Kidney (tissue), 13 donors: ENCODE measurements at regions not wholly inside any gene's neighbourhood (a gene's known extent, or its start where the extent isn't known, plus 50 kb on each side); places are given as distances from the start of the nearest gene placed in this dataset.

Experiments used
- DNase-seq, 5 donors: peaks; one replicate each; pipeline ENCODE4 v3.0.0-alpha.2; 2013 to 2020
- FAIRE-seq: peaks from 2 replicates; lab custom pipeline; 2012; peaks lifted over from hg19 to GRCh38; lab: Jason Lieb, UNC
- H3K27ac ChIP-seq, 2 donors: one replicate each; pipeline ENCODE4 v1.7.0; 2013; ENCODE audit warnings: low read depth in 2 of 2, low read length in 2 of 2, inconsistent platforms in 1 of 2
- H3K27me3 ChIP-seq: one replicate; pipeline ENCODE4 v1.7.1; 2013; ENCODE audit warnings: low read length, inconsistent platforms; ENCODE audit not compliant: control insufficient read depth, insufficient read depth
- H3K36me3 ChIP-seq, 3 donors: one replicate each; pipeline versions ENCODE4 v1.7.0 to v1.7.1; 2013; ENCODE audit warnings: low read length in 3 of 3, control low read depth in 1 of 3, inconsistent platforms in 1 of 3; ENCODE audit not compliant: insufficient read depth in 3 of 3, control insufficient read depth in 2 of 3
- H3K4me1 ChIP-seq, 3 donors: one replicate each; pipeline versions ENCODE4 v1.7.0 to v1.7.1; 2013; ENCODE audit warnings: low read length in 3 of 3, inconsistent platforms in 1 of 3, low read depth in 1 of 3; ENCODE audit not compliant: control insufficient read depth in 2 of 3, insufficient read depth in 2 of 3
- H3K4me3 ChIP-seq, 3 donors: one replicate each; pipeline versions ENCODE4 v1.7.0 to v1.8.1; 2013; ENCODE audit warnings: low read length in 3 of 3, control low read depth in 1 of 3, inconsistent platforms in 1 of 3
- H3K9ac ChIP-seq, 3 donors: one replicate each; pipeline versions ENCODE4 v1.7.0 to v1.7.1; 2013; ENCODE audit warnings: low read length in 3 of 3, control low read depth in 1 of 3, inconsistent platforms in 1 of 3
- H3K9me3 ChIP-seq, 3 donors: one replicate each; pipeline versions ENCODE4 v1.7.0 to v1.7.1; 2013; ENCODE audit warnings: low read length in 3 of 3, control low read depth in 1 of 3, inconsistent platforms in 1 of 3; ENCODE audit not compliant: control insufficient read depth in 2 of 3, insufficient read depth in 1 of 3
- intact Hi-C: fragments of 100-400 bp; cut with DNase I; formaldehyde crosslinking; loops from one replicate; pipeline ENCODE4 v1.11.1; 2022
- TF ChIP-seq, protein P1 (sequence below): IDR thresholded peaks from 3 replicates; pipeline ENCODE4 v1.5.1; 2012; ENCODE audit warnings: mild to moderate bottlenecking, moderate library complexity, borderline replicate concordance; ENCODE audit not compliant: insufficient read depth; ENCODE audit errors: extremely low read depth
- donor health status: control.
- donor health status: control.
- donor health status: control.
- donor health status: control.
- donor health status: control.
- donor health status: DM: yes; HTN: yes; CAD: no.
- donor health status: Normal renal cell carcinoma (clear cell type).

DNA sequence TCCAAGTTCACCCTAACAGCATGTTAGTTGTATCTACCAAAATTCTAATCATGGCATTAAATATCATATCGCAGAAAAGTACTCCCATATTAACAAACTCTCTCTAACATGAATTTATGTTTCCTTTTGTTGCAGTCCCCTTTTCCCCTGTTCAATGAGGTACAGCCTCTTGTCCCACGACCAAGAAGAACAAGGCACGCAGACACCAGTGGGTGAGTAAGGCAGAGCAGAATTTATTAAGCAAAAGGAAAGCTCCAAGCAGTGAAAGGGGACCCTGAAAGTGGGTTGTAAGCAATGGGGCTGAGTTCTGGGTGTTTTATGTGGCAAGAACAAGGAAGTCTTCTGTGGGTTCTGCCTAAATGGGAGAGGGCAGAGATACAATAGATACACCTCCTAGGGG lies 183.5 kb downstream of the LURAP1L start:
- TF ChIP-seq, protein P1, sequence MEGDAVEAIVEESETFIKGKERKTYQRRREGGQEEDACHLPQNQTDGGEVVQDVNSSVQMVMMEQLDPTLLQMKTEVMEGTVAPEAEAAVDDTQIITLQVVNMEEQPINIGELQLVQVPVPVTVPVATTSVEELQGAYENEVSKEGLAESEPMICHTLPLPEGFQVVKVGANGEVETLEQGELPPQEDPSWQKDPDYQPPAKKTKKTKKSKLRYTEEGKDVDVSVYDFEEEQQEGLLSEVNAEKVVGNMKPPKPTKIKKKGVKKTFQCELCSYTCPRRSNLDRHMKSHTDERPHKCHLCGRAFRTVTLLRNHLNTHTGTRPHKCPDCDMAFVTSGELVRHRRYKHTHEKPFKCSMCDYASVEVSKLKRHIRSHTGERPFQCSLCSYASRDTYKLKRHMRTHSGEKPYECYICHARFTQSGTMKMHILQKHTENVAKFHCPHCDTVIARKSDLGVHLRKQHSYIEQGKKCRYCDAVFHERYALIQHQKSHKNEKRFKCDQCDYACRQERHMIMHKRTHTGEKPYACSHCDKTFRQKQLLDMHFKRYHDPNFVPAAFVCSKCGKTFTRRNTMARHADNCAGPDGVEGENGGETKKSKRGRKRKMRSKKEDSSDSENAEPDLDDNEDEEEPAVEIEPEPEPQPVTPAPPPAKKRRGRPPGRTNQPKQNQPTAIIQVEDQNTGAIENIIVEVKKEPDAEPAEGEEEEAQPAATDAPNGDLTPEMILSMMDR = no peak
- no peak for DNase-seq
- Histone ChIP-seq H3K4me3 (no peak overlapping the region), H3K36me3 (no peaks in the 10 kb centered on the region), H3K9me3 (peaks cover 0 to 3% (median 0%) of the 10 kb centered on the region in 3 donors), H3K27ac (no peak overlapping the region), H3K27me3 (no peaks in the 10 kb centered on the region), H3K4me1 (no peaks in the 10 kb centered on the region), H3K9ac (no peak overlapping the region)
- no peak for FAIRE-seq
- intact Hi-C loops = no loop called here

DNA sequence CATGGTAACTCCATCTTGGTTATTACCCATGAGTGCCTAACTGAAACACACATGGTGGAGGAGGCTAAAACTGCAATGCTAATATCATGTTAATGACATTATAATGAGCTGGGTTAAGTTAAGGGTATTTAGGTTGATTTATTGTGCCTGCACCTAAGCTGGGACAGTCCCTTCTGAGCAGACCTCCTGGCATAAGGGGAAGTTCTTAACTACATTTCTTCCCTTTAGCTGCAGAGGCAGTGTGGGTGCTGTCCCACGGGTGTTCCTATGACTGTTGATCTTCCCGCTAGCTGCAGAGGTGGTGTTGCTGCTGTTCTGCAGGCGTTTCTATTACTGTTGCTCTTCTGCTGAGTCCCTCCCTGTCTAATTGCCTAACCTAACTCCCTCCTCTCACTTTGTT lies 183.9 kb downstream of the LURAP1L start:
- FAIRE-seq = no peak
- H3K4me1 ChIP-seq = no peaks in the 10 kb centered on the region
- no peaks in the 10 kb centered on the region for H3K36me3 ChIP-seq
- H3K27ac ChIP-seq = no peak overlapping the region
- TF ChIP-seq, protein P1 = no peak
- H3K27me3 ChIP-seq = no peaks in the 10 kb centered on the region
- intact Hi-C loops = no loop called here
- no peak overlapping the region for H3K4me3 ChIP-seq
- H3K9ac ChIP-seq = no peak overlapping the region
- peaks cover 0 to 3% (median 0%) of the 10 kb centered on the region in 3 donors for H3K9me3 ChIP-seq
- no peak for DNase-seq

DNA sequence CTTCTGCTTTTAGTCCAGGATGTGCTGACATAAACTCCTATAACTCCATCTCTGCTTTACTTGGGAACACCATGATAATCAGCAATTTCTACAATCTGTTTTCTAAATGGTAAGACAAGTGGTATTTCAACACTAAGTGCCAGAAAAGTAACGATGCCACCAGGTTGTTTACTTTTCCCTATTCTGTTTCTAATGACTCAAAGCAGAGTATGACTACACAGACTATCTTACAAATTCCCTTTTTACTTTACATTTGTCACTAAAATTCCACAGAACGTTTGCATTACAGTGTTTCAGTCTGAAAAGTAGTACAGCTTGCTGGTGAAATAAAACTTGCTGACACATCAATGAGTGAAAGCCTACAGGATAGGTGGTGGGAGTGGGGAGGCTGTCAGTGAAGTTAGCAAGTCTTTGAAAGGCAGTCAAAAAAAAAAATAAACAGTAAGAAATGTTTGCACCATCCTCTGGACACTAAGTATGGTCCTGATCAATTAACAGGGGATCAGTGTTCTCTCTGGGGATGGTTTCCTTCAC lies 186.5 kb downstream of the LURAP1L start:
- Histone ChIP-seq H3K4me3 (no peak overlapping the region), H3K4me1 (no peaks in the 10 kb centered on the region), H3K27me3 (no peaks in the 10 kb centered on the region), H3K9ac (no peak overlapping the region), H3K27ac (no peak overlapping the region), H3K9me3 (no peaks in the 10 kb centered on the region), H3K36me3 (no peaks in the 10 kb centered on the region)
- TF ChIP-seq, protein P1 = no peak
- no peak for DNase-seq
- no peak for FAIRE-seq
- intact Hi-C loops = no loop called here

DNA sequence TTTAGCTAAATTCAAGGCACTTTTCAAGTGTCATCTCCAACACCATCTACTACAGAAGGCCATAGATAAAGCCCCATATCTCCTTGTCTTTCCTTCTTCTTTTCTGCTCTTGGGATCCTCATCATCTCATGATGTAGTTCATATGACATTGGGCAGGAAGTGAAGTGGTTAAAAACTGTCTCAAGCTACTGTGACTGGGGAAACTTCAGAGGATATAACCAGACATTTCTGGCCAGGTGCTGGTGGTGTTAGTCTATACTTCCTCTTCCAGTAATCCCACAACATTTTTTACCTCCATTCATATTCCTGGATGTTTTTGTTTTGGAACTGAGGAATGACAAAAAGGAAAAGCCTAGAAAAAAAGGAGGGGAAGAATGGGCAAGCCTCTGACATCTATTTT lies 188.7 kb downstream of the LURAP1L start:
- DNase-seq (no peak), FAIRE-seq (no peak)
- Histone ChIP-seq H3K4me3 (no peak overlapping the region), H3K27ac (no peak overlapping the region), H3K27me3 (no peaks in the 10 kb centered on the region), H3K4me1 (no peaks in the 10 kb centered on the region), H3K36me3 (no peaks in the 10 kb centered on the region), H3K9me3 (no peaks in the 10 kb centered on the region), H3K9ac (no peak overlapping the region)
- intact Hi-C loops = no loop called here
- TF ChIP-seq, protein P1 = no peak
